Activated CD4-positive, alpha-beta T cell treated with anti-CD3 and anti-CD28 coated beads, Interleukin-2, amount 50 U/mL, for 4 hours (primary cell): ENCODE measurements at regions not wholly inside any gene's neighbourhood (a gene's known extent, or its start where the extent isn't known, plus 50 kb on each side); places are given as distances from the start of the nearest gene placed in this dataset.

Experiments used
- DNase-seq, 2 experiments: peaks; one replicate each; pipeline ENCODE4 v3.0.0-alpha.2; 2020

DNA sequence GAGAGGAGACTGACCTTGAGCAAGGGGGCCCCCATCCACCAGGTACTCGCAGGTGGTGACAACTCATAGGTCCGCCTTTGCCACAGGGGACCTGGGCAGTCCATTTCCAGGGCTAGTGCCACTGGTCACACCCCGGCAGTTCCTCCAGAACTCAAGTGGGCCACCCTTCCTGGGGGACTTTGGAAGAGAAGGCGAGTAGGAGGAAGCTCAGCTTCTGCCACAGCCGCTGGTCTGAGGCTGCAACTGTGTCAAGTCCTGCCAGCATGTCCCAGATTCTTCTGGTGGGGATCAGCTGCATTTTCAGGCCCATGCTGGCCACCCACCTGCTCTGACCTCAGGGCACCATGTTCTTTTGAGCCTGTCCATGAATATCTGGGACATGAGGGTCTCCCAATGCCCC is 423.9 kb upstream of the MYT1L start:
- DNase-seq = no peak

DNA sequence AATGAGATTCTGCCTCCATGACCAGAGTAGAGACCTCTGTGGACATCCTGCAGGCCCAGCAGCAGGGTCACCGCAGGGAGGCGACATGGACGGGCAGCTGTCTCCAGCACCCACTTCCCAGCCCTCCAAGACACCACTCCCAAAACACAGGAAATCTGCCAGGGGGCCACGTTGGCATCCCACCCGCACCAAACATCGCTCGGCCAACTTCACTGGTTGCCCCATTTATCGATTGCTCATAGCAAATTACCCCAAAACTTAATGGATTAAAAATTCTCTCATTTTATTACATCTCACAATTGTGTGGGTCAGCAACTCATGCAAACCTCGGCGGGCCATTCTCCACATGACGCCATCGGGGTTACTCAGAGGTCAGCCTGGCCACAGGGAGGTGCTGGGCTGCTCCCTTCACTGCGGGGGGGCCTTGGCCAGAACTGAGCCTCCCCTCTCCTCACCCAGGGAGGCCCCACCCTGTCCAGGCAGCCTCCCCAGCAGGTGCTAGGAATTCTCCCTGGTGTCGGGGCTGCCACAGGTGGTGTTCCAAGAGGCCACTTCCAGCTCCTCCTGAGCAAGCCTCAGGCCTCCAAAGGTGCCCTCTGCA is 420.7 kb upstream of the MYT1L start:
- DNase-seq = no peak

GRCh38 chr2:2750867-2751714 is 420.0 kb upstream of the MYT1L start:
- DNase-seq = no peak

GRCh38 chr2:2749206-2749598 is 418.1 kb upstream of the MYT1L start:
- DNase-seq = no peak

DNA sequence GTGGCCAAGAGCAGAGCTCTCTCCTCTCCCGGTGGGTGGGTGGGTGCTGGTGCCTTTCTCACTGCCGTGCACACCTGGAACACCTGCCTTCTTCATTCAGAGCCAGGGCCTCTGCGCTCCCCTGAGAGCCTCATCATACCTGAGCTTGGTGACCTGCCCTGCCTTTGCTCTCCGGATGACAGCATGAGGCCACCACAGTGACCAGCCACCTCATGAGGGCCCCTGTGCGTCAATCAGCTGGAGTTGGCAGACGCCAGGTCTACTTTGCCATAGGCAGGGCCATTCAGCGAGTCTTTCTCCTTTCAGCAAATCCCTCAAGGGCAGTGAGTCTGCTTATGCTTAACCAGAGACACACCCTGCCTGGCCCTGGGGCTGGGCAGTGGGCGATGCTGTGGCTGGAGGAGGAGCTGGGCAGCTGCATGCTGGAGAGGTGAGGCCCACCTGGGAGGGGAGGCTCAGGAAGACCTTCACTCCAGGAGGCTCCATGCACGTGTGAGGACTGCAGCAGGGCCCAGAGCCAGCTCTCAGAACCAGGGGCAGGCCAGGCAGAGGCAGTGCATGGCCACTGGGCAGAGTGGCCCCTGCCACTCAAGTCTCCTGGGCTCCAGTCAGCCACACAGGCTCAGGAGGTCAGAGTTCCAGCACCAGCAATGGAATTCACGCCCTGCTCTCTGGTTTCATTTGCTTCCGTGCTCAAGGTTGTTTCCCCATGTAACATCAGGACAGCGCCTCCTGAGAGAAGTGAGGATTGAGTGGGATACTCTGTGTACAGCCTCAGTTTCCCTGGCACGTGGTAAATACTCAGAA is 417.5 kb upstream of the MYT1L start:
- DNase-seq = no peak

DNA sequence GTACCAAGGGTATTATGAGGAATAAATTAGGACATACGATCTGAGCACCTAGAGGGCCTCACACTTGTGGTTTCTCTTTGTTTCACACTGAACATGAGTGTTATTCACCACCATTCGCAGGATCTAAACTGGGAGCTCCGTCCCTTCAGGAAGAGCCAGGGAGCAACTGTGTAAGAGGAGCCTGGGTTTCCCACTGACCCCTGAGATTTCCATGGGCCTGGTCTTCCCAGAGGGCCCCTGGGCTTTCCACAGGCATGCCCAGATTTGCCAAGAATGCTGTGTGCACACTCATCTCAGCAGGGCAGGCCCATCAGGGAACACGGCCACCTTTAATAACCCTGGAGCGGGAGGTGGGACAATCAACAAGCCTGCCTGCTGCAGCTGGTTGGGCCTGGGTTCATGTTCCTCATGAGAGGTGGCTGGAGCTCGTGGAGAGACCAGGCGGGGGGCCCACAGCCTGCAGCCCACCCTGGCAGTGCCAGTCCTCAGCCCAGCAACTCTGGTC is 416.8 kb upstream of the MYT1L start:
- no peak for DNase-seq

DNA sequence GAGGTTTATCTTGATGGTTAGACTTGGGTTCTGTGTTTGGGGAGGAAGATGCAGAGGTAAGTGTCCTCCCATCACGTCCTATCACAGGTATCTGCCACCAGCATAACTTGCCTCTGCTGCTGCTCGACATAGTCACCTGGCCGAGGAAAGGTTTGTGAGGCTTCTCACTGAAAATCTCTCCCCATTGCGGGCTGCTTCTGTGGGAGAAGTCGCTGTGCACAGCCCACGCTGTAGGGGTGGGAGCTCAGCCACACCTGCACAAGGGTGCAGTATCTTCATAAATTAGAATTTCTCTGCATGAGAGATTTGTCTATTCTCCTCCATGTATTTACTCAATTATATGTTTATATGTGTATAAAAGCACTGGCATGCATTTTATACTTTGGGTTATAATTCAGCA is 415.7 kb upstream of the MYT1L start:
- no peak for DNase-seq

DNA sequence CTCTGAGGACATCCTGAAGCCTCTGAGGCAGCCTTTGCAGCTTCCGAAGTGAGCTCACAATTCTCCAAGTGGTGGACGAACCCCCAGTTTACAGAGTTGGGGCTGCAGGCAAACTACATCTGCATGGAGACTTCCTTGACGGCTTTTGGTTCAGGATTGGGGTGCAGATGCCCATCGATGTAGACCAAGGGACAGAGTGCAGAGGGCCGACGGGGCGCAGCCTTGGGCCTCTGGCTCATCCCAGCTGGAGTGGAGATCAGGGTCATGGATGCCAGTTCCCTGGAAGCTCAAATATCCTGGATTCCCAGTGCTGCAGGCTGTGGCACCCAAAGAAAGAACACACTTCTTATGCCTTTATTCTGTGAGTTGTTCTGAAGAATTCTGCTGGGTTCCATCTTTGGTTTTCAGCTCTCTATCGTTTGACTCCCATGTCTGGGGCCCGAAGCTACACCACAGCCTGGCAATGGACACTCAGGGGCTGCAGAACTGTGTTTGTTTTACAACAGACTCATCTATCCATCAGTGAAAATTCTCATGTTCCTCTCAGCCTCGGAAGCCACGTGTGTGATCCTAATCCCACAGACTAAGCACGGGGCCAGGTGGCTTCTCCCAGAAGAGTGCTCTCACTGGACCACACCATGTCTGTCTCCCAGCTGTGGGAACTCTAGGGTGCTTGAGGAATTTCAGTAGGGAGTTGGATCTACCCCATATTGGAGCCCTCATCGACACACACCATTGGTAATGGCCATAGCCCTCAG is 414.1 kb upstream of the MYT1L start:
- no peak for DNase-seq

DNA sequence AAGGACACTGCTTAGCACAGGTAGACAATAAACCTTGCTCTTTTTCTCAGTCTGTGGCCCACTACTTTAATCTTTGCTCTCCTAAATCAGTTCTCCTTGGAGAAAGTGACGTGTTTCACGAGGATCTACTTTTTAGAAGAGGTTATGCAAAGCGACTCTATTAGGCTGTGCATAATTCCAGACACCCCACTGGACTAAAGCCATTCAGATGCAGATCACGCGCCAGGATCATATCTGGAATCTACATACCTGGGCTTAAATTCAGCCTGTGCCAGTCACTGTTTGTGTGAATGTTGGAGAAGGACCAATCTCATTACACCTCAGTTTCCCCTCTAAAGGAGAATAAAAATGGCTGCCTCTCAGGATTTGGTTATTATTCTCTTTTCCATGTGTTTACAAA is 413.0 kb upstream of the MYT1L start:
- DNase-seq = no peak

DNA sequence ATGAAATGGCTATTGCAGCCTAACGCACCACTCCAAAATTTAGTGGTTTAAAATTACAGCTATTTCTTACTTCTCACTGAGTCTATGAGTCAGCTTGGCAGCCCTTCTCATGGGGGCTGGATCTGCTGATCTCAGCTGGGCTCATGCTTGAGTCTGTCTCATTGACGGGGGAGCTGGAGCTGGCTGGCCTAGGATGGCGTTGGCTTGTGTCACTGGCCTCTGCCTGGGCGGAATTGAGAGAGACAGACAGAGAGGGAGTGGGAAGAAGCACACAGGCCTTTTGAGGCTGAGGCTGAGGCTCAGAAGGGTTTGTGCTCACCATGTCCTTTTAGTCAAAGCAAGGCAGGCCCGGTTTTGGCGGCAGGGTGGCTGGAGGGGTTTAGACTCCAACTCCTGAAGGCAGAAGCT is 412.1 kb upstream of the MYT1L start:
- no peak for DNase-seq

- no peak for DNase-seq
Observed at GRCh38 chr2:2742726-2743125, 411.7 kb upstream of the MYT1L start.

DNA sequence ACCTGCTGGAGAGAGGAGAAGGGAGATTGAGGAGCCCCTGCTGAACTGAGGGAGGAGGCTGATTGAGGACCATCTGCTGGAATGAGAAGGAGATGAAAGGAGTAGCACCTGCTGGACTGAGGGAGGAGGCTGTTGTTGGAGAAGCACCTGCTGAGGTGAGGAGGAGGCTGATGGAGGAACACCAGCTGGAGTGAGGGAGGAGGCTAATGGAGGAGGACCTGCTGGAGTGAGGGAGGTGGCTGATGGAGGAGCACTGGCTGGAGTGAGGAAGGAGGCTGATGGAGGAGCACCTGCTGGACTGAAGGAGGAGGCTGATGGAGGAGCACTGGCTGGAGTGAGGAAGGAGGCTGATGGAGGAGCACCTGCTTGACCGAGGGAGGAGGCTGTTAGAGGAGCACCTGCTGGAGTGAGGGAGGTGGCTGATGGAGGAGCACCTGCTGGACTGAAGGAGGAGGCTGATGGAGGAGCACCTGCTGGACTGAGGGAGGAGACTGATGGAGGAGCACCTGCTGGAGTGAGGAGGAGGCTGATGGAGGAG is 409.2 kb upstream of the MYT1L start:
- no peak for DNase-seq

DNA sequence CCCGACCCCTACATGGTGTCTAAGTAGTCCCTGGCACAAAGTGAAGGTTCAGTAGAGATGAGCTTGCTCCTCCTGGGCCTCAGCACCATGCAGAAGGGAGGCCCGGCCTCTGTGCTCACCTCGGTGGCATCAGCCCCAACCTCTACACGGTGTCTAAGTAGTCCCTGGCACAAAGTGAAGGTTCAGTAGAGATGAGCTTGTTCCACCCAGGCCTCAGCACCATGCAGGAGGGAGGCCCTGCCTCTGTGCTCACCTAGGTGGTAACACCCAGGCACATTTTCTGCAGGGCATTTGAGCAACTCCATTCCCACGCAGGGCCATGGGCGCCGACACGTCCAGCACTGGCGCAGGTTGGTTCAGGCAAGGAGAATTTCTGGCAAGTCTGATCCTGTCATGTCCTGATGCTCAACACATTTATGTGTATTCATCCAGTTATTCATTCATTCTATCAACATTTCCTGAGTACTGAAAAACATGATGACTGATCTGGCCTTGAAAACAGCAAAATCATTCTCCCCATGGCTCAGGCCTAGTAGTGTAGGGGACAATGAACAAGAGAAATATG is 408.2 kb upstream of the MYT1L start:
- DNase-seq = no peak

GRCh38 chr2:2738684-2739083 is 407.6 kb upstream of the MYT1L start:
- DNase-seq = no peak

- no peak for DNase-seq
Observed at GRCh38 chr2:2738276-2738675, 407.2 kb upstream of the MYT1L start.

DNA sequence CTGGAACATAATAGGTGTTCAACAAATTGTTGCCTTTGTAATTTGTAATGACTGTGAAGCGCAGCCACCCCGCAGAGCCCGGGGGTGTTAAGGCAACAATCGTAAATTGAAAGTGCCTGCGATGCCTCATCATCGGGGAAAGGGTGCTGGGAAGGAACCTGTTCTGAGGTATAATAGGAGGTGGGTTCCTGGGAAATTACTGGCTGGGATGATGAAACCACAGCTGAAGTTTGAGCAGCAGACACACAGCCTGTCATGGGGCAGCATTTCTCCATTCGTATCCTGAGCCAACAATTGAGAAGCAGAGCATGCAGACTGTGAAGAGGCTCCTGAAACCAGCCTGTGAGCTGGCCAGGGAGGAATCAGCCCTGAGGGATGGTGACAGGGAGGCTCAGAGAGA is 404.0 kb upstream of the MYT1L start:
- DNase-seq = no peak

- DNase-seq = no peak
Observed at GRCh38 chr2:2734308-2734707, 403.2 kb upstream of the MYT1L start.

- DNase-seq = no peak
Observed at GRCh38 chr2:2733818-2734217, 402.7 kb upstream of the MYT1L start.

- no peak for DNase-seq
Observed at GRCh38 chr2:2732331-2733119, 401.4 kb upstream of the MYT1L start.

GRCh38 chr2:2731816-2732284 is 400.8 kb upstream of the MYT1L start:
- no peak for DNase-seq

- DNase-seq = no peak
Observed at GRCh38 chr2:2731101-2731815, 400.2 kb upstream of the MYT1L start.
